ENCODE measurements at regions not wholly inside any gene's neighbourhood (a gene's known extent, or its start where the extent isn't known, plus 50 kb on each side); places are given as distances from the start of the nearest gene placed in this dataset.
A peak's percentile ranks its signal among the peaks of the same experiment; 100 is the strongest.
"Not testable (repeated sequence)": the region's sequence is repeated elsewhere in the genome, so short reads cannot be mapped to it uniquely, and the experiment has no call there.

DNA sequence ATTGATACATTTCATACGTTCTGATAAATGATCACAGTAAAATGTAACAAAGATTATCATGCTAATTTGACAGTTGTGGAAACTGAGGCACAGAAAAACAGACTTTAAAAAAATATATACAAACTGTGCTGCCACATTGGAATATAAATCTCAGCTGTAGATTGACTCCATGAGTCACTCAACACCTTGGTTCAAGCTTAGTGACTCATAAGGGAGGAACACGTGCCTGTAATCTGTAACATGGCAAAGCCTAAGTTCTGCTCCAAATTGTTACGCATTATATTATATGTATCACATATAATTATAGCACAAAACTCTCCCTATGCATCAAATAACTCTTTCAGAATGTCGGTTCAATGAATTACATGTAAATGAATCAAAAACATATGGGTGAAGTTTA lies 1047.5 kb downstream of the GATA3 start:
- DNase-seq (ENCODE audit: low spot score in 2 of 2), result no peak
- Mint-ChIP-seq H3K36me3 (peaks cover 0 to 5% of the 10 kb centered on the region in 2 donors), H3K27ac (no peak overlapping the region), H3K9me3 (peaks cover 0 to 3% of the 10 kb centered on the region in 2 donors)
- ATAC-seq, result peak in 1 of 2 donors; percentile 61

DNA sequence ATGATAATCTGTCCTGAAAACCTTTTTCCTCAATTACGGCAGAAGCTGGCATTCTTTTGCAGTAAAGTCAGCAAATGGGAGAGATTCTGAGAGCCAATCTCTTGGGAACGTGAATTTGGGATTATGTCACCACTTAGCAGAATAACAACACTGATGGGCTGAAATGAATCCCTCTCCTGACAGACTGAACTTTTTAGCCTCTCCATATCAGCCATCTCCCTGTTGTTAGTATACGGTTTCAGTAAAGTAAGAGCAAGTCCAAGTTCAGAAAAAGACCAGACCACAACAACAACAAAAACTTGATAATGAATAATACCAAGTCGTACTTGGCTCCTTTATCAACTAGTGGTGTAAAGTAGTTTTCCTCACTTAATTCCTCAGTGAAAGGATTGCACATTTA lies 1048.8 kb downstream of the GATA3 start:
- DNase-seq (ENCODE audit: low spot score in 2 of 2) (no peak), ATAC-seq (no peak)
- Mint-ChIP-seq H3K9me3 (peaks cover 0 to 3% of the 10 kb centered on the region in 2 donors), H3K27ac (no peak overlapping the region), H3K36me3 (peaks cover 0 to 5% of the 10 kb centered on the region in 2 donors)

DNA sequence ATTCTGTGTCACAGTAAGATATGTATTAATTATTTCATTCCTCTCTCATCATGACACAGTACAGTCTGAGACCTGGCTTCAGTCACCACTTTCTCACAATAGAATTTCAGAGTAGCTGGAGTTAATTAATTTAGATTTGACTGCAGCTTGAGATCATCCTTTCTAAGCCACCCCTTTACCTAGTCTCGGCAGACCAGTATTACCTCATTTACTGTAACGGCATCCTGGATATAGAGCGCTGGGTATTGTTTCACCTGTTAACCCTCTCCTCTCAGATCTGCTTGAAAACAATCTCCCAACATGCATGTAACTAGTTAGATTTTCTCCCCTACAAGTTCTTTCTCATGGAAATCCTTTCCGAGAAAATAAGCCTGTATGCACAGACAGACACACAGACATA lies 1057.5 kb downstream of the GATA3 start:
- no peak for DNase-seq (ENCODE audit: low spot score in 2 of 2)
- no peak overlapping the region for H3K27ac Mint-ChIP-seq
- ATAC-seq, result no peak
- no peaks in the 10 kb centered on the region for H3K9me3 Mint-ChIP-seq
- H3K36me3 Mint-ChIP-seq, result no peaks in the 10 kb centered on the region

DNA sequence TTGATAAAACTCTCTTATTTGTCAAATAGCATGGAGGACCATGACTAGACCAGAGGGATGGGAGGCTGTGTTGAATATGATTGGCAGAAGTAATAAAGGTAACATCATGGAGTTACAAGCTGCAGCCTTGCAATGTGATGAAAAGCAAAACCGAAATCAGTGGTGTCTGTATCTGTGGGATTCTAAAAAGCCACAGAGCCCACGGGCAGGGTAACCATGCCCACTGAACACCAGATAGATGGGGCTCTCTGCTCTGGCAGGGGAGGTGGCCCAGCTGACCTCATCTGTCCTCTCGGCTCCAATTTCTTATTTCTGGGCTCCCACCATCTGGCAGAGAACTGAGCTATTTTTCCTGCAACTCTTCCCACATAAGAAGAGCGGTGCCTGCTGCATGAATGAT lies 1072.2 kb downstream of the GATA3 start:
- H3K36me3 Mint-ChIP-seq, result no peaks in the 10 kb centered on the region
- no peak overlapping the region for H3K27ac Mint-ChIP-seq
- DNase-seq (ENCODE audit: low spot score in 2 of 2) (no peak), ATAC-seq (no peak)
- H3K9me3 Mint-ChIP-seq, result peaks cover 8 to 10% of the 10 kb centered on the region in 2 donors

DNA sequence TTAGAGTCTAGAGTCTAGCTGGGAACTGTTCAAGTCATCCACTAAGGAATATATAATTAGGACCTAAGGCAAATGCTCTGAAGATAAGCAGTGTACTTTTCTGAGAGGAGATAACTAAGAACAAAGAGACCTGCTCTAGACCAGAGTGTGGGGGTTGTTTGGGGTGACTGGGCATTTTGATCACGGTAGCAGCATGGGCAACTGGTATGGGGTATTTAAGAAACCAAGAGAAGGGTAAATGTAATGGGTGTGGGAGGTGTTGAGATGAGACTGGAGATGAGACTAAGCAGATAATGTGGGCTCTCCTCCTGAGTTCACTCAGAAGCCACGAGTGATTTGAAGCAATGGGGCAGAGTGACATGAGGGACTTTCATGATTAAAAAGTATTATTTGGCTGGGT lies 1082.9 kb downstream of the GATA3 start:
- Mint-ChIP-seq H3K36me3 (peaks cover 0 to 5% of the 10 kb centered on the region in 2 donors), H3K9me3 (no peaks in the 10 kb centered on the region), H3K27ac (no peak overlapping the region)
- DNase-seq (ENCODE audit: low spot score in 2 of 2) (no peak), ATAC-seq (no peak)

DNA sequence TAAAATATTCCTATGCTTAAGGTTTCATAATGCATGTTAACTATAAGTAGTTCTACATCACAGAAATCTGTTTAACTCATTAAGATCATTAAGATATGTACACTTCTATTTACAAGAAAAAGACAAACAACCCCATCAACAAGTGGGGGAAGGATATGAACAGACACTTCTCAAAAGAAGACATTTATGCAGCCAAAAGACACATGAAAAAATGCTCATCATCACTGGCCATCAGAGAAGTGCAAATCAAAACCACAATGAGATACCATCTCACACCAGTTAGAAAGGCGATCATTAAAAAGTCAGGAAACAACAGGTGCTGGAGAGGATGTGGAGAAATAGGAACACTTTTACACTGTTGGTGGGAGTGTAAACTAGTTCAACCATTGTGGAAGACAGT lies 1084.3 kb downstream of the GATA3 start:
- DNase-seq (ENCODE audit: low spot score in 2 of 2); H3K36me3 Mint-ChIP-seq; ATAC-seq; H3K27ac Mint-ChIP-seq; H3K9me3 Mint-ChIP-seq: not testable (repeated sequence)

DNA sequence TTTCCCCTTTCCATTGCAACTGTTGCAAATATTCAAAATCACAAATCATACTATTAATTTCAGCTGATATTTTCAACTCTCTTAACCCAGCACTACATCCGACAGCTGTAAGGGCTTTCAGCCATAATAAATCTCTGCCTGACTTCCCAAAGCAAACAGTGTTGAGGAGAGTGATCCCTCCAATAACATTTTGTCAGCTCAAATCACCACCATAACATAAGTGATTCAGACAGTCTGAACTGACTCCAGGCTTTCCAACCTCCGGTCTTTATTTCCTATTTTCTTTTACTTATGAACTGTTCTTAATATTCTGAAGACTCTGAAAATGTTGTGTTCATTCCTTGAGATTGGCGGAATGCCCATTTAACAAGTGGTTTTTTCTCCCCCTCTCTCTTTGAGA lies 1085.9 kb downstream of the GATA3 start:
- Mint-ChIP-seq H3K9me3 (no peaks in the 10 kb centered on the region), H3K36me3 (peaks cover 0 to 5% of the 10 kb centered on the region in 2 donors)
- no peak for DNase-seq (ENCODE audit: low spot score in 2 of 2)

DNA sequence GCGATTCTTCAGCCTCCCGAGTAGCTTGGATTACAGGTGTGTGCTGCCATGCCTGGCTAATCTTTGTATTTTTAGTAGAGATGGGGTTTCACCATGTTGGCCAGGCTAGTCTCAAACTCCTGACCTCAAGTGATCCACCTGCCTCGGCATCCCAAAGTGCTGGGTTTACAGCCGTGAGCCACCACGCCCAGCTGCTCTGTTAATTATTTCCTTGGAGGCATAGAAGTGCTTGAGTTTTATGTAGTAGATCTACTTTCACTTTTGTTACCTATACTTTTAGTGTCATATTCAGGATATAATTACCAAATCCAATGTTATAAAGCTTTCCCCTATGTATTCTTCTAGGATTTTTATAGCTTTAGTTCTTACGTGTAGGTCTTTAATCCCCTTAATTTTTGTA lies 1093.0 kb downstream of the GATA3 start:
- DNase-seq (ENCODE audit: low spot score in 2 of 2), result no peak
- H3K9me3 Mint-ChIP-seq, result peaks cover 0 to 4% of the 10 kb centered on the region in 2 donors

More for the DNA sequence above, 1085.9 kb downstream of the GATA3 start:
- no peak overlapping the region for H3K27ac Mint-ChIP-seq
- no peak for ATAC-seq

DNA sequence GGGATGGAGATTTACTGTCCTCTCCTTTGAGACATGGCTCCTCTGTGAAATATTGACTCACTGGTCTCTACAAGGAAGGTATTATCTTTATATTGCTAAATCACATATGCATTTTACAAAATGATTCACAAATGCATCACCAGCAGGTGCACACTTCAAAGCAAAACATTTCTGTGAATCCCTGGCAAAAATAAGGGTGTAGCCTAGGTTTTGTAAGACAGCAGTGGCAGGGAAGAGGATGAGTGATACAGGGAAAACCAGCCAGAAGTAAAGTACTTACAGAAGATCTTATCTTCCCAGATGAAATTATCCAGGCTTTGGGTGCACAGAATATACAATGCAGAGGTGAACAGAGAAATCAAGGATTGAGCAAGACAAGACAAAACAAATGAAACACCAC lies 1094.6 kb downstream of the GATA3 start:
- ATAC-seq (no peak), DNase-seq (ENCODE audit: low spot score in 2 of 2) (no peak)
- Mint-ChIP-seq H3K9me3 (peaks cover 0 to 4% of the 10 kb centered on the region in 2 donors), H3K36me3 (peaks cover 0 to 5% of the 10 kb centered on the region in 2 donors), H3K27ac (no peak overlapping the region)

More for the DNA sequence above, 1093.0 kb downstream of the GATA3 start:
- Mint-ChIP-seq H3K36me3 (peaks cover 0 to 5% of the 10 kb centered on the region in 2 donors), H3K27ac (no peak overlapping the region)
- ATAC-seq, result no peak

DNA sequence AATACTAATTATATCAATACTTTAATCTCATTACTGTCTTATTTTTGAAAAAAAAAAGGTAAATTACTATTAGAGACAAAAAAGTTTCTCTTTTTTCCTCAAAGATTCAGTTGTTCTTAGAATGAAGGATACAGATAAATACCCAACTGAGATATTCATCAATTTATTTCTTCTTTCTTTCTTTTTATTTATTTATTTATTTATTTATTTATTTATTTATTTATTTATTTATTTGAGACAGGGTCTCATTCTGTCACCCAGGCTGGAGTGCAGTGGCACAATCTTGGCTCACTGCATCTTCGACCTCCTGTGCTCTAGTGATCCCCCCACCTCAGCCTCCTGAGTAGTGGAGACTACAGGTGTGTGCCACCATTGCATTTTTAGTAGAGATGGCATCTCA lies 1098.6 kb downstream of the GATA3 start:
- not testable (repeated sequence) for ATAC-seq; H3K27ac Mint-ChIP-seq; DNase-seq (ENCODE audit: low spot score in 2 of 2); H3K36me3 Mint-ChIP-seq; H3K9me3 Mint-ChIP-seq

DNA sequence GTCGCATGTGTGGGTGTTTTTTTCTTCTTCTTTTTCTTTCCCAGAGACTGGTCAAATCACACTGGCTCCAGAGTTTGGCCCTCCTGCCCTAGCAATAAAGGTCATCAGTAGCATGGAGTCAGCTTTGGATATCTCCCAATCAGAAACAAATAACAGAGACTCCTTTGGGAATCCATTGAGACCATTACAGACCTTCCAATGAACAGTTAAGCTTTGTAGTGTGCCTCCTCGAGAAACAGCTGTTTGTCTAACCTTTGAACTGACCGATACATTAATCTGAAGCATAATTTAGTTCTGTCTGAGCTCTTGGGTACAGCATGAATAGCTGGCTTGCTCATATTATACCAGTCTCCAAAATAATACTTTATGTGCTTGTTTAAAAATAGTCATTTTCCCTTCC lies 1103.2 kb downstream of the GATA3 start:
- H3K27ac Mint-ChIP-seq, result no peak overlapping the region
- ATAC-seq (no peak), DNase-seq (ENCODE audit: low spot score in 2 of 2) (no peak)
- peaks cover 9 to 14% of the 10 kb centered on the region in 2 donors for H3K9me3 Mint-ChIP-seq
- H3K36me3 Mint-ChIP-seq, result peaks cover 15 to 31% of the 10 kb centered on the region in 2 donors

DNA sequence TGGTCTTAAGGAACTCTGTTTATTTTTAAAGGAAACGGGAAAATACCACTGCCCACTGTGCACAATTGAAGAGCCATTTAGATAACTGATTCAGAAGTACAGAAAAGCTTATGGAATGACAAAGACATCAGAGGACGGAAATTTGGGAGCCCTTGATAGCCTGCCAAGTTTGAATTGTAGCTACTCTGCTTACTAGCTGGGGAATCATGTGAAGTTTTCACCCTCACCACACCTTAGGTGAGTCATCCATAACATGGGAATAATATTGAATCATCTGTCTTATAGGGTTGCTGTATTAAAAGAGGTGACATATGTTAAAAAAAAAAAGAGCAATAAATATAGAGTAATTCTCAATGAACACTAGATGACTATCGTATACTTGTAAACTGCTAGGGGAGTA lies 1104.2 kb downstream of the GATA3 start:
- Mint-ChIP-seq H3K27ac (no peak overlapping the region), H3K36me3 (peaks cover 15 to 31% of the 10 kb centered on the region in 2 donors), H3K9me3 (peaks cover 13 to 19% of the 10 kb centered on the region in 2 donors)
- DNase-seq (ENCODE audit: low spot score in 2 of 2) (no peak), ATAC-seq (no peak)

DNA sequence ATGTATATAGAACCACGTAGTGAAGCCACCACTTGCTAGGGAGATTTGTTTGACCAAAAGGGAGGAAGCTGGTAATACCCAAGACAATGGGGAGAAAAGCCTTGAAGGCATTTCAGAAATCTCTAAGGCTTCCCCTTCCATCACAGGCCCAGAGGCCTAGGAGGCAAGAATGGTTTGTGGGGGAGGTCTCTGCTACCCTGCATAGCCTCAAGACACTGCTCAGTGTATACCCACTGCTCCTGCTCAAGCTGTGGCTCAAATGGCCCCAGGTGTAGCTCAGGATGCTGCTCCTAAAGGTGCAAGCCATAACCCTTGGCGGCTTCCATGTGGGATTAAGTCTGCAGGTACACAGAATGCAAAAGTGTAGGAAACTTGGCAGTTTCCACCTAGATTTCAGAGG lies 1105.8 kb downstream of the GATA3 start:
- no peak overlapping the region for H3K27ac Mint-ChIP-seq
- no peak for DNase-seq (ENCODE audit: low spot score in 2 of 2)
- H3K9me3 Mint-ChIP-seq, result peaks cover 16 to 22% of the 10 kb centered on the region in 2 donors
- H3K36me3 Mint-ChIP-seq, result peaks cover 15 to 31% of the 10 kb centered on the region in 2 donors
- ATAC-seq, result no peak

DNA sequence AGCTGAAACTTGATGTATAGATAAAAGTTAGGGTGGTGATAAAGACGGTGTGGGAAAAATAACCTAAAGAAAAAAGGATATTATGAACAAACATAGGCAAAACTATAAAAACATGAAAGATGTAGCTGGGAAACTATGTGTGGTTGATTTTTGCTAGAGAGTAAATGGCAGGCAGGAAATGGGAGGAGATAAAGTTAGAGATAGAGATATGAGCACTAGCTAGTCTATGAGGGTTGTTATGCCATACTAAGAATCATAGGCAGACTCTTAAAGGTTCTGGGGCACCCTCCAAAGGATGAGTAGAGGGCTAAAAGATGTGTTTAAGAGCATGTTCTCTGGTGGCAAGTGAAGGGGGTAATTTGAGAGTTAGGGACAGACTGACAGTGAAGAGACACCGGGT lies 1109.2 kb downstream of the GATA3 start:
- ATAC-seq (no peak), DNase-seq (ENCODE audit: low spot score in 2 of 2) (no peak)
- peaks cover 23 to 27% of the 10 kb centered on the region in 2 donors for H3K9me3 Mint-ChIP-seq
- no peak overlapping the region for H3K27ac Mint-ChIP-seq
- peaks cover 19 to 24% of the 10 kb centered on the region in 2 donors for H3K36me3 Mint-ChIP-seq

DNA sequence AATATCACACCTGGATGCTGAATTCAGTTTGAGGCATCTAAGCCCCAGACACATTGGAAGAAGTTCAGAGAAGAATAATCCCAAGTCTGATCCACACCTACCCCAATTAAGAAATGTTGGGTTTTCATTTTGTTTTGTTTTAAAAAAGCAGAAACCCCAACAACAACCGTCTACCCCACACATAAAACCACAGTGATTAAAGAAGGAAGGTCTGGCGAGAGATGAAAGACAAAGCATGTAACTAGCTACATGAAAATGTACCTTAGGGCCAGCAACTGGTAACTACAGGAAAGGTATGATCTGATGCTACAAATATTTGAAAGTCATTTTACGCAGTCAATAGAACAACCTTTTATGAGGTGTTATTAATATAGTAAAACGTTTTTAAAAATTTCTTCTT lies 1112.3 kb downstream of the GATA3 start:
- Mint-ChIP-seq H3K9me3 (peaks cover 13 to 14% of the 10 kb centered on the region in 2 donors), H3K27ac (no peak overlapping the region), H3K36me3 (peaks cover 0 to 4% of the 10 kb centered on the region in 2 donors)
- ATAC-seq (no peak), DNase-seq (ENCODE audit: low spot score in 2 of 2) (no peak)

DNA sequence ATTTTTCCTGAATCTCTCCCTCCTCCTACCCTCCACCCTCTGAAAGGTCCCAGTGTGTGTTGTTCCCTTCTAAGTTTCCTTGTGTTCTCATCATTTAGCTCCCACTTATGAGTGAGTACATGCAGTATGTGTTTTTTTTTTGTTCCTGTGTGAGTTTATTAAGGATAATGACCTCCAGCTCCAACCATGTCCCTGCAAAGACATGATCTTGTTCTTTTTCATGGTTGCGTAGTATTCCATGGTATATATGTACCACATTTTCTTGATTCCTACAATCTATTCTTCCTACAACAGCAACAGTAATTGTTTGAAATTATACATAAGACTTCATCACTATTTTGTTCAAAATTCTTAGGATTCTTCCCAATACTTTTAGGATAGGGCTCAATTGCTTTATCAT lies 1117.8 kb downstream of the GATA3 start:
- H3K27ac Mint-ChIP-seq, result no peak overlapping the region
- ATAC-seq (no peak), DNase-seq (ENCODE audit: low spot score in 2 of 2) (no peak)
- H3K36me3 Mint-ChIP-seq, result peaks cover 0 to 9% of the 10 kb centered on the region in 2 donors
- H3K9me3 Mint-ChIP-seq, result peaks cover 0 to 5% of the 10 kb centered on the region in 2 donors

DNA sequence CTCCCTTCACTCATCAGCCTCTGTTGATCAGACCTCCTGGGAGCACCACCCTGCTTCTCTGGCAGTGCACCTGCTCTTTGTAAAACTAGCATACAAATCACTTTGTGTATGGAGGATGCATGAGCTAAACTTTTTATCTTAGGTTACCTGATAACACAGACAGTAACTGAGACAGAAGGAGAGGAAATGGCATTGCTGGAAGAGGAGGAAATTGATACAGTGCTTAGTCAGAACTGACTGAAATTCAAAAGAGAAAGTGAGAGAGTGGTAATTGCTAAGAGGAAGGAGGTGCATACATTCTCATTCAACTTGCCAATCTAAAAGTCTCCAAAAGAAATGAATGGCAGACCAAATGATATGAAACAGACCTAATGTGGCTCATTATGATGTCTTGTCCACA lies 1120.7 kb downstream of the GATA3 start:
- Mint-ChIP-seq H3K27ac (peak overlapping the region in 1 of 2 donors; percentile 1), H3K9me3 (peaks cover 0 to 5% of the 10 kb centered on the region in 2 donors), H3K36me3 (peaks cover 0 to 9% of the 10 kb centered on the region in 2 donors)
- ATAC-seq (peak; percentile 87 to 91), DNase-seq (ENCODE audit: low spot score in 2 of 2) (no peak)

DNA sequence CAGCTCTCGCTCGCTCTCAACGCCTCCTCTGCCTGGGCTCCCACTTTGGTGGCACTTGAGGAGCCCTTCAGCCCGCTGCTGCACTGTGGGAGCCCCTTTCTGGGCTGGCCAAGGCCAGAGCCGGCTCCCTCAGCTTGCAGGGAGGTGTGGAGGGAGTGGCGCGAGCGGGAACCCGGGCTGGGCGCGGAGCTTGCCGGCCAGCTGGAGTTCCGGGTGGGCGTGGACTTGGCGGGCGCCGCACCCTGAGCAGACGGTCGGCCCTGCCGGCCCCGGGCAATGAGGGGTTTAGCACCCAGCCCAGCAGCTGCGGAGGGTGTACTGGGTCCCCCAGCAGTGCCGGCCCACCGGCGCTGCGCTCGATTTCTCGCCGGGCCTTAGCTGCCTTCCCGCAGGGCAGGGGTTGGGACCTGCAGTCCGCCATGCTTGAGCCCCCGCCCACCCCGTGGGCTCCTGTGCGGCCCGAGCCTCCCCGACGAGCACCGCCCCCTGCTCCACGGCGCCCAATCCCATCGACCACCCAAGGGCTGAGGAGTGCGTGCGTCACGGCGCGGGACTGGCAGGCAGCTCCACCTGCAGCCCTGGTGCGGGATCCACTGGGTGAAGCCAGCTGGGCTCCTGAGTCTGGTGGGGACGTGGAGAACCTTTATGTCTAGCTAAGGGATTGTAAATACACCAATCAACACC lies 1128.9 kb downstream of the GATA3 start:
- not testable (repeated sequence) for H3K9me3 Mint-ChIP-seq; DNase-seq (ENCODE audit: low spot score in 2 of 2); H3K27ac Mint-ChIP-seq; H3K36me3 Mint-ChIP-seq; ATAC-seq

All from activated naive CD4-positive, alpha-beta T cell treated with anti-CD3 and anti-CD28 coated beads, Interleukin-2, amount 50 U/mL, for 72 hours (primary cell).